Liver (tissue), 8 donors: ENCODE measurements at regions not wholly inside any gene's neighbourhood (a gene's known extent, or its start where the extent isn't known, plus 50 kb on each side); places are given as distances from the start of the nearest gene placed in this dataset.

Experiments used
- DNase-seq: peaks from one replicate; pipeline ENCODE4 v3.0.0-alpha.2; 2017; ENCODE audit warnings: low spot score
- H3K27ac ChIP-seq, 2 donors: one replicate each; pipeline ENCODE4 v1.7.0; 2013; ENCODE audit warnings: inconsistent platforms in 2 of 2, low read length in 2 of 2, control low read depth in 1 of 2, low read depth in 1 of 2, mild to moderate bottlenecking in 1 of 2
- H3K27me3 ChIP-seq, 4 donors: one replicate each; pipeline versions ENCODE4 v1.6.1 to v1.7.0; 2013; ENCODE audit warnings: low read length in 3 of 4, inconsistent platforms in 1 of 4, mild to moderate bottlenecking in 1 of 4, moderate library complexity in 1 of 4; ENCODE audit not compliant: control insufficient read depth in 4 of 4, insufficient read depth in 4 of 4
- H3K36me3 ChIP-seq, 4 donors: one replicate each; pipeline versions ENCODE4 v1.6.1 to v1.7.0; 2013; ENCODE audit warnings: low read length in 3 of 4, mild to moderate bottlenecking in 3 of 4, low read depth in 1 of 4, moderate library complexity in 1 of 4; ENCODE audit not compliant: control insufficient read depth in 4 of 4, insufficient read depth in 3 of 4
- H3K4me1 ChIP-seq, 4 donors: one replicate each; pipeline versions ENCODE4 v1.6.1 to v1.7.0; 2013; ENCODE audit warnings: low read length in 3 of 4, mild to moderate bottlenecking in 3 of 4, moderate library complexity in 1 of 4; ENCODE audit not compliant: control insufficient read depth in 4 of 4, insufficient read depth in 4 of 4
- H3K4me3 ChIP-seq, 3 donors: one replicate each; pipeline versions ENCODE4 v1.6.1 to v1.7.0; 2013; ENCODE audit warnings: low read length in 3 of 3, control low read depth in 1 of 3, low read depth in 1 of 3, mild to moderate bottlenecking in 1 of 3
- H3K9ac ChIP-seq, 2 donors: one replicate each; pipeline ENCODE4 v1.7.0; 2013; ENCODE audit warnings: low read length in 2 of 2, mild to moderate bottlenecking in 2 of 2, moderate library complexity in 2 of 2, control low read depth in 1 of 2, low read depth in 1 of 2
- H3K9me3 ChIP-seq, 4 donors: one replicate each; pipeline versions ENCODE4 v1.6.1 to v1.7.0; 2013; ENCODE audit warnings: low read length in 3 of 4; ENCODE audit not compliant: control insufficient read depth in 4 of 4
- ATF3 ChIP-seq: IDR thresholded peaks from 2 replicates; pipeline ENCODE4 v1.6.1; 2016; ENCODE audit warnings: antibody characterized with exemption
- CTCF ChIP-seq: fragments of 150-350 bp; IDR thresholded peaks from 2 replicates; pipeline ENCODE4 v1.5.1; 2017; ENCODE audit warnings: improper control_type of control experiment, low read depth, low read length; ENCODE audit not compliant: missing input control
- EGR1 ChIP-seq, 2 donors: IDR thresholded peaks; 2 replicates each; pipeline ENCODE4 v1.6.1; 2016 to 2018; ENCODE audit warnings: antibody characterized with exemption in 2 of 2, low read depth in 2 of 2
- FOXA1 ChIP-seq: IDR thresholded peaks from 2 replicates; pipeline ENCODE4 v1.6.1; 2016; ENCODE audit warnings: antibody characterized with exemption
- FOXA2 ChIP-seq: IDR thresholded peaks from 2 replicates; pipeline ENCODE4 v1.6.1; 2016; ENCODE audit warnings: antibody characterized with exemption
- GABPA ChIP-seq, 2 donors: IDR thresholded peaks in 1 of 2; conservative IDR thresholded peaks in 1 of 2; 2 replicates each; pipeline ENCODE4 v1.6.1; 2016; ENCODE audit warnings: antibody characterized with exemption in 2 of 2, mild to moderate bottlenecking in 1 of 2, moderate library complexity in 1 of 2
- HNF4A ChIP-seq, 2 donors: conservative IDR thresholded peaks; 2 replicates each; pipeline ENCODE4 v1.6.1; 2016; ENCODE audit warnings: antibody characterized with exemption in 2 of 2, mild to moderate bottlenecking in 2 of 2
- HNF4G ChIP-seq: IDR thresholded peaks from 2 replicates; pipeline ENCODE4 v1.6.1; 2016; ENCODE audit warnings: antibody characterized with exemption
- JUND ChIP-seq, 2 donors: IDR thresholded peaks; 2 replicates each; pipeline ENCODE4 v1.6.1; 2016; ENCODE audit warnings: antibody characterized with exemption in 2 of 2
- MAX ChIP-seq: IDR thresholded peaks from 2 replicates; pipeline ENCODE4 v1.6.1; 2016; ENCODE audit warnings: antibody characterized with exemption
- NR2F2 ChIP-seq: IDR thresholded peaks from 2 replicates; pipeline ENCODE4 v1.6.1; 2016; ENCODE audit warnings: antibody characterized with exemption
- RAD21 ChIP-seq, 2 donors: IDR thresholded peaks; 2 replicates each; pipeline ENCODE4 v1.6.1; 2016; ENCODE audit warnings: antibody characterized with exemption in 2 of 2, mild to moderate bottlenecking in 2 of 2
- REST ChIP-seq: IDR thresholded peaks from 2 replicates; pipeline ENCODE4 v1.6.1; 2016; ENCODE audit warnings: antibody characterized with exemption, mild to moderate bottlenecking
- RXRA ChIP-seq, 2 donors: IDR thresholded peaks; 2 replicates each; pipeline ENCODE4 v1.6.1; 2017 to 2018; ENCODE audit warnings: antibody characterized with exemption in 2 of 2, mild to moderate bottlenecking in 1 of 2
- SP1 ChIP-seq: IDR thresholded peaks from 2 replicates; pipeline ENCODE4 v1.6.1; 2018; ENCODE audit warnings: antibody characterized with exemption, mild to moderate bottlenecking
- TAF1 ChIP-seq: conservative IDR thresholded peaks from 2 replicates; pipeline ENCODE4 v1.6.1; 2016; ENCODE audit warnings: antibody characterized with exemption, mild to moderate bottlenecking
- YY1 ChIP-seq: IDR thresholded peaks from 2 replicates; pipeline ENCODE4 v1.6.1; 2016; ENCODE audit warnings: antibody characterized with exemption, mild to moderate bottlenecking
- ZBTB33 ChIP-seq: IDR thresholded peaks from 2 replicates; pipeline ENCODE4 v1.6.1; 2016; ENCODE audit warnings: antibody characterized with exemption
- WGBS: extraction: QIAGEN DNeasy Blood & Tissue Kit; methylation state at CpG from one replicate; pipeline ENCODE4 v1.1.7; 2013; 5-methylcytosine and 5-hydroxymethylcytosine counted together
- donor health status: healthy.
- donor health status: healthy.
- donor health status: healthy.
- donor health status: healthy.
- donor health status: healthy.

GRCh38 chr7:125663961-125664360 lies 734.3 kb upstream of the POT1 start:
- no peak for DNase-seq

GRCh38 chr7:125661677-125662076 lies 732.1 kb upstream of the POT1 start:
- H3K27me3 ChIP-seq: peaks cover 0 to 4% (median 0%) of the 10 kb centered on the region in 4 donors
- peaks cover 0 to 3% (median 0%) of the 10 kb centered on the region in 4 donors for H3K4me1 ChIP-seq
- H3K4me3 ChIP-seq: no peak overlapping the region
- no peak overlapping the region for H3K9ac ChIP-seq
- H3K9me3 ChIP-seq: no peaks in the 10 kb centered on the region
- WGBS: 57% methylated on average over 3 of the region's 3 CpGs
- TF ChIP-seq TAF1 (no peak), CTCF (no peak), RAD21 (IDR thresholded peaks at IDR 0.05) (no peak), ZBTB33 (no peak), MAX (no peak), HNF4G (no peak), REST (no peak), NR2F2 (no peak), GABPA (IDR thresholded peaks at IDR 0.05 in 1 of 2, conservative IDR thresholded peaks at IDR 0.05 in 1 of 2) (no peak), RXRA (IDR thresholded peaks at IDR 0.05) (no peak), HNF4A (conservative IDR thresholded peaks at IDR 0.05) (no peak), FOXA2 (no peak), YY1 (no peak), EGR1 (IDR thresholded peaks at IDR 0.05; ENCODE audit: low read depth in 2 of 2) (no peak), FOXA1 (no peak), SP1 (no peak), ATF3 (no peak), JUND (IDR thresholded peaks at IDR 0.05) (no peak)
- no peak overlapping the region for H3K27ac ChIP-seq
- H3K36me3 ChIP-seq: no peaks in the 10 kb centered on the region
- no peak for DNase-seq

More at GRCh38 chr7:125663961-125664360, 734.3 kb upstream of the POT1 start:
- H3K36me3 ChIP-seq: no peaks in the 10 kb centered on the region
- no peak overlapping the region for H3K4me3 ChIP-seq
- H3K9ac ChIP-seq: no peak overlapping the region
- H3K9me3 ChIP-seq: no peaks in the 10 kb centered on the region
- peaks cover 0 to 4% (median 1%) of the 10 kb centered on the region in 4 donors for H3K27me3 ChIP-seq
- TF ChIP-seq TAF1 (no peak), EGR1 (IDR thresholded peaks at IDR 0.05; ENCODE audit: low read depth in 2 of 2) (no peak), CTCF (no peak), NR2F2 (no peak)
- 16% methylated on average over 3 of the region's 3 CpGs for WGBS
- H3K27ac ChIP-seq: no peak overlapping the region
- peaks cover 0 to 3% (median 0%) of the 10 kb centered on the region in 4 donors for H3K4me1 ChIP-seq
